SK-N-SH treated with all-trans-retinoic acid at 6 μM for 48 hours (cell line): ENCODE measurements at regions not wholly inside any gene's neighbourhood (a gene's known extent, or its start where the extent isn't known, plus 50 kb on each side); places are given as distances from the start of the nearest gene placed in this dataset.

ENCODE experiments used
- ATAC-seq: fragments of 200-7000 bp; cut with Tn5 transposase; 3 replicates; pipeline ENCODE4 v1.9.1; 2020; ENCODE audit warnings: mild to moderate bottlenecking, moderate library complexity
- ARNTL ChIP-seq: fragments of 450-650 bp; formaldehyde crosslinking; IDR thresholded peaks from 2 replicates; pipeline ENCODE4 v1.5.0; 2020; ENCODE audit warnings: low read depth, mild to moderate bottlenecking, moderate library complexity, borderline replicate concordance
- BACH2 ChIP-seq: fragments of 250-450 bp; sonication (Bioruptor Pico); IDR thresholded peaks from 2 replicates; pipeline ENCODE4 v1.9.0; 2021; ENCODE audit warnings: mild to moderate bottlenecking, borderline replicate concordance
- CSDC2 ChIP-seq: fragments of 250-450 bp; sonication (Bioruptor Pico); IDR thresholded peaks from 2 replicates; pipeline ENCODE4 v1.5.0; 2020; ENCODE audit warnings: mild to moderate bottlenecking, moderate library complexity
- GLIS3 ChIP-seq: fragments of 250-450 bp; sonication (Bioruptor Pico); IDR thresholded peaks from 2 replicates; pipeline ENCODE4 v1.5.0; 2020; ENCODE audit warnings: mild to moderate bottlenecking, moderate library complexity
- OSR1 ChIP-seq: fragments of 250-450 bp; sonication (Bioruptor Pico); IDR thresholded peaks from 2 replicates; pipeline ENCODE4 v1.8.0; 2022; ENCODE audit warnings: moderate library complexity, mild to moderate bottlenecking, inconsistent platforms
- PPARA ChIP-seq: fragments of 250-450 bp; sonication (Bioruptor Pico); IDR thresholded peaks from 2 replicates; pipeline ENCODE4 v1.5.0; 2020; ENCODE audit warnings: mild to moderate bottlenecking, borderline replicate concordance
- RARB ChIP-seq: fragments of 250-450 bp; sonication (Bioruptor Pico); IDR thresholded peaks from 2 replicates; pipeline ENCODE4 v1.8.0; 2021; ENCODE audit warnings: mild to moderate bottlenecking, moderate library complexity
- TOX ChIP-seq: fragments of 250-450 bp; sonication (Bioruptor Pico); IDR thresholded peaks from 2 replicates; pipeline ENCODE4 v1.8.0; 2021; ENCODE audit warnings: mild to moderate bottlenecking, moderate library complexity, borderline replicate concordance
- ZFP3 ChIP-seq: fragments of 250-450 bp; sonication (Bioruptor Pico); IDR thresholded peaks from 2 replicates; pipeline ENCODE4 v1.5.0; 2020; ENCODE audit warnings: mild to moderate bottlenecking, moderate library complexity
- ZFP30 ChIP-seq: fragments of 450-650 bp; formaldehyde crosslinking; IDR thresholded peaks from 2 replicates; pipeline ENCODE4 v1.5.0; 2022; ENCODE audit warnings: mild to moderate bottlenecking, moderate library complexity
- ZNF565 ChIP-seq: fragments of 450-650 bp; formaldehyde crosslinking; conservative IDR thresholded peaks from 2 replicates; pipeline ENCODE4 v1.5.0; 2020; ENCODE audit warnings: low read depth, mild to moderate bottlenecking, moderate library complexity
- ZNF70 ChIP-seq: fragments of 450-650 bp; formaldehyde crosslinking; IDR thresholded peaks from 2 replicates; pipeline ENCODE4 v1.5.0; 2020; ENCODE audit warnings: mild to moderate bottlenecking, moderate library complexity
- TF ChIP-seq, protein P1 (sequence below): fragments of 250-450 bp; sonication (Bioruptor Pico); IDR thresholded peaks from 2 replicates; pipeline ENCODE4 v1.5.1; 2021; ENCODE audit warnings: mild to moderate bottlenecking, moderate library complexity
- TF ChIP-seq, protein P2 (sequence below): fragments of 250-450 bp; sonication (Bioruptor Pico); IDR thresholded peaks from 2 replicates; pipeline ENCODE4 v1.5.1; 2020; ENCODE audit warnings: low read depth, mild to moderate bottlenecking, moderate library complexity
- TF ChIP-seq, protein P3 (sequence below): fragments of 250-450 bp; sonication (Bioruptor Pico); IDR thresholded peaks from 2 replicates; pipeline ENCODE4 v1.8.0; 2020; ENCODE audit warnings: mild to moderate bottlenecking, moderate library complexity, borderline replicate concordance
- TF ChIP-seq, protein P4 (sequence below): fragments of 250-450 bp; sonication (Bioruptor Pico); IDR thresholded peaks from 2 replicates; pipeline ENCODE4 v1.8.0; 2021; ENCODE audit warnings: low read depth, mild to moderate bottlenecking, moderate library complexity, borderline replicate concordance

DNA sequence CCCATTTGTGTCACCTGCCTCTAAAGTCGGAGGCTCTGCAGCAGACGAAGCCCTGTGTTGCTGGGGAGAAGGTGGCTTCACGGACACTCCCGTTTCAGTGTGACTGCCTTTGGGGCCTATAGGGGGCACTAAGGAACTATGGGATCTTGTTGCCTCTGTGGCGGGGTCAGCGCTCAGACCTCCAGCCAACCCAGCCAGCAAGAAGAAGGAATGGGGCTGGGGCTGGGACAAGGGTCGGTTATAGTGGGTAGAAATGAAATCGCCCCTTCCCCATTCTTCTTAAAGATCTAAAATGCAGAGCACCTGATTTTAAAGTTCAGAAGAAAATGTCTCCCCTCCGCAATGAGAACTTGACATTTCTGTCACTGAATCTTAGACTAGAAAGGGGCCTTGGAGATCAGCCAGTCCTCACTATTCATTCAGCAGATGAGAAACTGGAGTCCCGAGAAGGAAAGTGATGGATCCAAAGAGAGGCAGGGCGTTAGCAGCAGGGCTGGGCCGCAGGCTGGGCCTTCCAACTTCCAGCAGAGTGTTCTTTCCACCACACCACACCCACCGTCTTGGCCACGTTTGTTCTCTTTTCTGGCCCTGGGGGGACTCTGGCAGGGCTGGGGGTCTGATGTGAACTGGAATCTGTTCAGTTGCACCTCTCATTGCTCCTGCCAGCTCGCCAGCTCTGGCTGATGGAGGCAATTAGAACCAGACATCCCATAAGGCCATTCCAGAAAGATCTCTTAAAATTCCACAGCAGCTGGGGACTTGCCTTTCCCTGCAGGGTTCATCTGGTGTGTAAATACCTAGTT is 195.4 kb downstream of the OPA1 start (continued):
- TF ChIP-seq BACH2 (CRISPR knock-in tag) (no peak), ZNF70 (CRISPR knock-in tag) (no peak)

DNA sequence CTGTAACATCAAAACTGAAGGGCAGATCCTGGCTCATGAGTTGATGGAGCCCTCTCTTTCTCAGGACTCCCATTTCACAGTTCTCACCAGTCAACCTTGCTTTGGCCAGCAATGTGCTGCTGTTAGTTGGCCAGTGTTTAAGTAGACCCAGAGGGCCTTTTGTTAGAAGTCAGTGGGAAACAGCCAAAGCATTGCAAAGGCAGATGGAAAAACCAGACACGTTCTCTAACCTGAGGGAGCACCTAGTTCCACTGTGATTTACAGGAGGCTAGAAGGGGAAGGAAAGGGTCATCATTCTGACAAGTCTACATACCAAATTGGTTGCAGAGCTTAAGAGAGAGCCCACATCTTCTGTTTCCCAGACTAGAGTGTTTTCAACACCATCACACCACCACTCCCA is 196.4 kb downstream of the OPA1 start:
- TF ChIP-seq TOX (CRISPR knock-in tag), result no peak
- TF ChIP-seq, protein P1, sequence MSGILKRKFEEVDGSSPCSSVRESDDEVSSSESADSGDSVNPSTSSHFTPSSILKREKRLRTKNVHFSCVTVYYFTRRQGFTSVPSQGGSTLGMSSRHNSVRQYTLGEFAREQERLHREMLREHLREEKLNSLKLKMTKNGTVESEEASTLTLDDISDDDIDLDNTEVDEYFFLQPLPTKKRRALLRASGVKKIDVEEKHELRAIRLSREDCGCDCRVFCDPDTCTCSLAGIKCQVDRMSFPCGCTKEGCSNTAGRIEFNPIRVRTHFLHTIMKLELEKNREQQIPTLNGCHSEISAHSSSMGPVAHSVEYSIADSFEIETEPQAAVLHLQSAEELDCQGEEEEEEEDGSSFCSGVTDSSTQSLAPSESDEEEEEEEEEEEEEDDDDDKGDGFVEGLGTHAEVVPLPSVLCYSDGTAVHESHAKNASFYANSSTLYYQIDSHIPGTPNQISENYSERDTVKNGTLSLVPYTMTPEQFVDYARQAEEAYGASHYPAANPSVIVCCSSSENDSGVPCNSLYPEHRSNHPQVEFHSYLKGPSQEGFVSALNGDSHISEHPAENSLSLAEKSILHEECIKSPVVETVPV, result no peak
- TF ChIP-seq ZNF70 (CRISPR knock-in tag), result no peak
- TF ChIP-seq GLIS3 (CRISPR knock-in tag), result no peak
- no peak for TF ChIP-seq ZFP30 (CRISPR knock-in tag)
- TF ChIP-seq ZNF565, result no peak
- TF ChIP-seq, protein P2, sequence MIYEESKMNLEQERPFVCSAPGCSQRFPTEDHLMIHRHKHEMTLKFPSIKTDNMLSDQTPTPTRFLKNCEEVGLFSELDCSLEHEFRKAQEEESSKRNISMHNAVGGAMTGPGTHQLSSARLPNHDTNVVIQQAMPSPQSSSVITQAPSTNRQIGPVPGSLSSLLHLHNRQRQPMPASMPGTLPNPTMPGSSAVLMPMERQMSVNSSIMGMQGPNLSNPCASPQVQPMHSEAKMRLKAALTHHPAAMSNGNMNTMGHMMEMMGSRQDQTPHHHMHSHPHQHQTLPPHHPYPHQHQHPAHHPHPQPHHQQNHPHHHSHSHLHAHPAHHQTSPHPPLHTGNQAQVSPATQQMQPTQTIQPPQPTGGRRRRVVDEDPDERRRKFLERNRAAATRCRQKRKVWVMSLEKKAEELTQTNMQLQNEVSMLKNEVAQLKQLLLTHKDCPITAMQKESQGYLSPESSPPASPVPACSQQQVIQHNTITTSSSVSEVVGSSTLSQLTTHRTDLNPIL (CRISPR knock-in tag), result no peak
- no peak for TF ChIP-seq CSDC2 (CRISPR knock-in tag)
- no peak for TF ChIP-seq ZFP3 (CRISPR knock-in tag)
- TF ChIP-seq PPARA (CRISPR knock-in tag), result no peak
- no peak for ATAC-seq

DNA sequence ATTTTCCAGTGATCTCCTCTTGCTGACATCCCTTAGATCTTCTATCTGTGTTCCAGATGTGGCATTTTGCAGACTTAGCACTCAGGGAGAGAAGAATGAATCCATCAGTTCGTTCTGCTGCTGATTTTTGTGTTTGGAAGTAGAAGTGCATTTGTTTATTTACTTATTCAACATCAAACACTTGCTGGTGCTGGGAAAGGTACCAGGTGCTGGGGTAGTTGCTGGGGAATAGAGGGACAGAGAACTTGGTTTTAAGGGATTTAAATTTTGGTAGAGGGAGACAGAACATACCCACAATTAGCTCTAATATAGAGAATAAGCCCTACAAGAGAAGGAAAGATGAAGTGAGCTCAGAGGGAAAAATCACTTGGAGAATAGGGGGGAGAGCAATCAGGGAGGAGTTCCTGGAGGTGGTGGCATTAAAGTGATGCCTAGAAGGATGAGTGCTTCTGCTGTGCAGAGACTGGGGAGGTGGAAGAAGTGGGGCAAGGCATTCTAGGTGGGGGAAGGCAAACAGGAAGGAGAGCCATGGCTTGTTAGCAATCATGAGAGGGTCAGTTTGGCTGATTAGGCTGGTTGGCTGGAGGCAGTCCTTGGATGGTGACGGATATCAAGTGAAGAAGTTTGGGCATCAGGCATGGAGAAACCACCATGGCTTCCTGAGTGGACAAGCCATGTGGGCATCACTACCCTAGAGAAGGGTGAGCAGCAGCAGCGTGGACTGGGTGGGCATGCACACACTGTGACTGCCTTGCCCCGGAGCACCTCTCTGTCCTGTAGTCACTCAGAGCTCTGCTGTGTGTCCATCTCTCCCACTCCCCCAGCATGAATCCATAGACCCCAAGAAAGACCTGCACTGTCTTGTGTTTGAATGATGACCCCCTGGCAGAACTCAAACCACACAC is 197.3 kb downstream of the OPA1 start:
- TF ChIP-seq, protein P2 (CRISPR knock-in tag), result no peak
- ATAC-seq, result no peak

DNA sequence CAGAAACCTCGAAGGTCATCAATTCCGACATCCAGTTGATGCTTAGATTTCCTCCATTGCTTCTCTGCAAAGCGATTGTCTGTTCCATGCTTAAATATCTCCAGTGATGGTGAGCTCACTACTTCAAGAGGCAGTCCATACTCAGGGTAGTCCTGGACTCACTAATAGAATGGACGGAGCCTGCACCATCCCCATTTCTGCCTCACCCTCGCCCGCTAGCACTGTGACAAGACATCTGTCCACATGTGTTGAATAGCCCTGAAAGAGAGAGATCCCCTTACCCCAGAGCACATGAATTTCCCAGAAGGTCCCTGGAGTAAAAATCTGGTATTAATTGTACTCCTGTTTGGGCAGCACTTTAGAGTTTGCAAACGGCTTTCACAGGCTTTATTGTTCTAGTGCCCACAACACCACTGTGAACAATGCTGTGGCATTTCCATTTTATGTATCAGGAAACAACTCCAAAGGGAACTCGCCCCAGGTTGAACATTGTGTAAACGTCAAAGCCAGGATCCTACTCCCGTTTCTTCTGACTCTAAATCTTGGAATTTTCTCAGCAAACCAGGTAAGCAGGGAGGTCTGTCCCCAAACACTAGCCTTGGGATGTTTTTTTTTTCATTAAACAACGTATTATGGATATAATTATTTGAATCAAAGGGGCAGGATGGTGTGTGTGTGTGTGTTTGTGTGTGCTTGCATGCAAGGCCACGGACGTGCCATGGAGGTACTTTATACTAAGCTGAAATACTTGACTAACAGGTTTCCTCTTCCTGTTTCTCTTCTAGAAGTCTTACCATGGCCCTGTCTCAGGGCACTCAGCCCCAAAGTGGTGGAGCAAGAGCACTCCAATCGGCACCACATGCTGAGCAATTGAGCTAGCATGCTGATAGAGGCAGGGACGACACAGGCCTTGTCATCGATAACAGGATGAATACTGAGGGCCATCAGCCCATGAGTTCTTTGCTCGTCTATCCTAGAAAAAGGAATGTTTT is 198.3 kb downstream of the OPA1 start:
- no peak for TF ChIP-seq OSR1
- TF ChIP-seq, protein P3, sequence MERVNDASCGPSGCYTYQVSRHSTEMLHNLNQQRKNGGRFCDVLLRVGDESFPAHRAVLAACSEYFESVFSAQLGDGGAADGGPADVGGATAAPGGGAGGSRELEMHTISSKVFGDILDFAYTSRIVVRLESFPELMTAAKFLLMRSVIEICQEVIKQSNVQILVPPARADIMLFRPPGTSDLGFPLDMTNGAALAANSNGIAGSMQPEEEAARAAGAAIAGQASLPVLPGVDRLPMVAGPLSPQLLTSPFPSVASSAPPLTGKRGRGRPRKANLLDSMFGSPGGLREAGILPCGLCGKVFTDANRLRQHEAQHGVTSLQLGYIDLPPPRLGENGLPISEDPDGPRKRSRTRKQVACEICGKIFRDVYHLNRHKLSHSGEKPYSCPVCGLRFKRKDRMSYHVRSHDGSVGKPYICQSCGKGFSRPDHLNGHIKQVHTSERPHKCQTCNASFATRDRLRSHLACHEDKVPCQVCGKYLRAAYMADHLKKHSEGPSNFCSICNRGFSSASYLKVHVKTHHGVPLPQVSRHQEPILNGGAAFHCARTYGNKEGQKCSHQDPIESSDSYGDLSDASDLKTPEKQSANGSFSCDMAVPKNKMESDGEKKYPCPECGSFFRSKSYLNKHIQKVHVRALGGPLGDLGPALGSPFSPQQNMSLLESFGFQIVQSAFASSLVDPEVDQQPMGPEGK (CRISPR knock-in tag), result no peak
- no peak for TF ChIP-seq ARNTL
- TF ChIP-seq, protein P1, result no peak
- TF ChIP-seq, protein P4, sequence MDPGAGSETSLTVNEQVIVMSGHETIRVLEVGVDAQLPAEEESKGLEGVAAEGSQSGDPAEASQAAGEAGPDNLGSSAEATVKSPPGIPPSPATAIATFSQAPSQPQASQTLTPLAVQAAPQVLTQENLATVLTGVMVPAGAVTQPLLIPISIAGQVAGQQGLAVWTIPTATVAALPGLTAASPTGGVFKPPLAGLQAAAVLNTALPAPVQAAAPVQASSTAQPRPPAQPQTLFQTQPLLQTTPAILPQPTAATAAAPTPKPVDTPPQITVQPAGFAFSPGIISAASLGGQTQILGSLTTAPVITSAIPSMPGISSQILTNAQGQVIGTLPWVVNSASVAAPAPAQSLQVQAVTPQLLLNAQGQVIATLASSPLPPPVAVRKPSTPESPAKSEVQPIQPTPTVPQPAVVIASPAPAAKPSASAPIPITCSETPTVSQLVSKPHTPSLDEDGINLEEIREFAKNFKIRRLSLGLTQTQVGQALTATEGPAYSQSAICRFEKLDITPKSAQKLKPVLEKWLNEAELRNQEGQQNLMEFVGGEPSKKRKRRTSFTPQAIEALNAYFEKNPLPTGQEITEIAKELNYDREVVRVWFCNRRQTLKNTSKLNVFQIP (CRISPR knock-in tag), result no peak
- TF ChIP-seq RARB, result no peak
- TF ChIP-seq, all 23 proteins: peak for 0
- ATAC-seq, result no peak
